SU-DHL-6 (cell line): ENCODE measurements at regions not wholly inside any gene's neighbourhood (a gene's known extent, or its start where the extent isn't known, plus 50 kb on each side); places are given as distances from the start of the nearest gene placed in this dataset.

Experiments
- H2AFZ ChIP-seq: fragments of 200-600 bp; sonication (generic); 2 replicates; pipeline ENCODE4 v1.6.1; 2014; ENCODE audit warnings: low read depth, mild to moderate bottlenecking, moderate library complexity, mixed read lengths, antibody characterized with exemption, low read length; ENCODE audit not compliant: severe bottlenecking
- H3F3A ChIP-seq: fragments of 200-600 bp; shearing (Covaris generic); 2 replicates; pipeline ENCODE4 v1.6.0; 2016; ENCODE audit warnings: antibody characterized with exemption, mild to moderate bottlenecking; ENCODE audit not compliant: insufficient read depth
- H3K27ac ChIP-seq: fragments of 200-600 bp; sonication (generic); 2 replicates; pipeline ENCODE4 v1.5.1; 2016; ENCODE audit warnings: low read depth, mild to moderate bottlenecking, low read length, moderate library complexity, mixed read lengths
- H3K27me3 ChIP-seq: fragments of 200-600 bp; sonication (generic), shearing (Covaris generic); 2 replicates; pipeline ENCODE4 v1.6.0; 2014; ENCODE audit warnings: mild to moderate bottlenecking, low read length
- H3K36me3 ChIP-seq: fragments of 200-600 bp; sonication (generic); 2 replicates; pipeline ENCODE4 v1.6.1; 2014; ENCODE audit warnings: mild to moderate bottlenecking, low read length, mixed read lengths
- H3K4me2 ChIP-seq: fragments of 300-600, 200-600 bp; shearing (Covaris generic), sonication (generic); 2 replicates; pipeline ENCODE4 v1.6.0; 2014; ENCODE audit warnings: low read length, low read depth, mild to moderate bottlenecking; ENCODE audit not compliant: poor library complexity, severe bottlenecking
- H3K4me3 ChIP-seq: fragments of 200-600 bp; sonication (generic); 2 replicates; pipeline ENCODE4 v1.5.1; 2014; ENCODE audit warnings: antibody characterized with exemption, low read length, mild to moderate bottlenecking, mixed read lengths; ENCODE audit not compliant: insufficient read depth, poor library complexity, severe bottlenecking
- H3K79me2 ChIP-seq: fragments of 200-600 bp; sonication (generic); 2 replicates; pipeline ENCODE4 v1.6.1; 2014; ENCODE audit warnings: mild to moderate bottlenecking, low read length, moderate library complexity; ENCODE audit not compliant: insufficient read depth
- H3K9ac ChIP-seq: fragments of 200-600 bp; sonication (generic); 2 replicates; pipeline ENCODE4 v1.7.0; 2014; ENCODE audit warnings: mild to moderate bottlenecking, low read length
- H3K9me2 ChIP-seq: fragments of 200-600 bp; sonication (generic); replicated peaks from 2 replicates; pipeline ENCODE4 v1.6.1; 2014; ENCODE audit warnings: low read length; ENCODE audit not compliant: insufficient read depth
- H3K9me3 ChIP-seq: fragments of 200-600 bp; sonication (generic); 2 replicates; pipeline ENCODE4 v1.6.1; 2014; ENCODE audit warnings: low read length, mixed read lengths; ENCODE audit not compliant: insufficient read depth
- H4K20me1 ChIP-seq: fragments of 200-600 bp; sonication (generic); 2 replicates; pipeline ENCODE4 v1.6.1; 2014; ENCODE audit warnings: low read depth, mild to moderate bottlenecking, antibody characterized with exemption, low read length, moderate library complexity, mixed read lengths
- EZH2phosphoT487 ChIP-seq: fragments of 200-600 bp; sonication (generic), shearing (Covaris generic); conservative IDR thresholded peaks from 2 replicates; pipeline ENCODE4 v1.6.1; 2018; ENCODE audit warnings: mild to moderate bottlenecking, antibody characterized with exemption, low read length, moderate library complexity, mixed read lengths
- TF ChIP-seq, protein P1 (sequence below): fragments of 200-600 bp; sonication (generic); IDR thresholded peaks from one replicate; pipeline ENCODE4 v1.5.1; 2017; ENCODE audit warnings: antibody characterized with exemption, mild to moderate bottlenecking, low read length, moderate library complexity; ENCODE audit not compliant: insufficient read depth, poor library complexity, severe bottlenecking

DNA sequence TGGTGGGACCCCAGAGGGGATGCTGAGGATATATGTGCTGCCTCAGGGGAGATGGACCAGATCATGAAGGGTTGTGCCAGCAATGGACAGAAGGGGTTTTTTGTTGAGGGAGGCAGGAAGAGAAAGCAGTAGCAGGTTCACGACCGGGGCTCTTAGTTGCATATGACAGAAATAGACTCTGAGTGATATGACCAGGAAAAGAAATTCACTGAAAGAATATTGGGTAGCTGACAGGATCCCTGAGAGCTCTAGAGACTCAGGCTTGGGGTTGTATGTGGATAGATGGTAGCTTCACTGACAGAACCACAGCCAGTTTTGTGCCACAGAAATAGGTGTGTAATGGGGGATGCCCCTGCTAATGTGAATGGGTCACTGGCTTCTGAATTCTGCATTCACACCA is 241.6 kb downstream of the ZNF621 start:
- no peak overlapping the region for H2AFZ ChIP-seq
- H4K20me1 ChIP-seq, result no peaks in the 10 kb centered on the region
- H3K4me2 ChIP-seq, result no peak overlapping the region
- no peaks in the 10 kb centered on the region for H3K9me2 ChIP-seq
- no peak overlapping the region for H3K27ac ChIP-seq
- no peaks in the 10 kb centered on the region for H3F3A ChIP-seq
- H3K36me3 ChIP-seq, result no peaks in the 10 kb centered on the region
- H3K79me2 ChIP-seq, result no peaks in the 10 kb centered on the region
- no peak overlapping the region for H3K9ac ChIP-seq
- no peaks in the 10 kb centered on the region for H3K9me3 ChIP-seq
- H3K4me3 ChIP-seq, result no peak overlapping the region
- TF ChIP-seq, protein P1, sequence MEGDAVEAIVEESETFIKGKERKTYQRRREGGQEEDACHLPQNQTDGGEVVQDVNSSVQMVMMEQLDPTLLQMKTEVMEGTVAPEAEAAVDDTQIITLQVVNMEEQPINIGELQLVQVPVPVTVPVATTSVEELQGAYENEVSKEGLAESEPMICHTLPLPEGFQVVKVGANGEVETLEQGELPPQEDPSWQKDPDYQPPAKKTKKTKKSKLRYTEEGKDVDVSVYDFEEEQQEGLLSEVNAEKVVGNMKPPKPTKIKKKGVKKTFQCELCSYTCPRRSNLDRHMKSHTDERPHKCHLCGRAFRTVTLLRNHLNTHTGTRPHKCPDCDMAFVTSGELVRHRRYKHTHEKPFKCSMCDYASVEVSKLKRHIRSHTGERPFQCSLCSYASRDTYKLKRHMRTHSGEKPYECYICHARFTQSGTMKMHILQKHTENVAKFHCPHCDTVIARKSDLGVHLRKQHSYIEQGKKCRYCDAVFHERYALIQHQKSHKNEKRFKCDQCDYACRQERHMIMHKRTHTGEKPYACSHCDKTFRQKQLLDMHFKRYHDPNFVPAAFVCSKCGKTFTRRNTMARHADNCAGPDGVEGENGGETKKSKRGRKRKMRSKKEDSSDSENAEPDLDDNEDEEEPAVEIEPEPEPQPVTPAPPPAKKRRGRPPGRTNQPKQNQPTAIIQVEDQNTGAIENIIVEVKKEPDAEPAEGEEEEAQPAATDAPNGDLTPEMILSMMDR, result no peak
- no peak for TF ChIP-seq EZH2phosphoT487
- H3K27me3 ChIP-seq, result no peaks in the 10 kb centered on the region

DNA sequence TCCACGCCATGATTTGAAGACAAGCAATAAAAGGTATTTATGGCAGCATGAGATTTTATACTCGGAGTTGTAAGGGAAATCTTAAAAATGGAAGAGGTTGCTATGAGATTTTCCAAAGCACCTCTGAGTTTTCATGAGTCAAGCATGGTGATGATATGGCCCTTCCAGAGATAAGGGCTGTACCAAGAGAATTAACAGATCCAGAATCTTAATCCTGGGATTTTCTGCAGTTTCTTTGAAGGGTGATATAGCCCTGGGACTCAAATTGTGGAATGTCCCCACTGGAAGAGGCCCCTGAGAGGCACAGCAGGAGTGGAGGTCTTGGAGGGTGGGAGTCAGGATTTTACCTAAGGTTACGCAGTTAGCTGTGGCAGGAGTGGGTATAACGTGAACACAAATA is 243.3 kb downstream of the ZNF621 start:
- Histone ChIP-seq H3F3A (no peaks in the 10 kb centered on the region), H3K36me3 (no peaks in the 10 kb centered on the region), H3K79me2 (no peaks in the 10 kb centered on the region), H3K9me2 (no peaks in the 10 kb centered on the region), H3K9me3 (no peaks in the 10 kb centered on the region), H3K9ac (no peak overlapping the region), H4K20me1 (no peaks in the 10 kb centered on the region), H3K27ac (no peak overlapping the region), H3K4me3 (no peak overlapping the region), H2AFZ (no peak overlapping the region), H3K4me2 (no peak overlapping the region), H3K27me3 (no peaks in the 10 kb centered on the region)
- TF ChIP-seq, protein P1, result no peak
- no peak for TF ChIP-seq EZH2phosphoT487

DNA sequence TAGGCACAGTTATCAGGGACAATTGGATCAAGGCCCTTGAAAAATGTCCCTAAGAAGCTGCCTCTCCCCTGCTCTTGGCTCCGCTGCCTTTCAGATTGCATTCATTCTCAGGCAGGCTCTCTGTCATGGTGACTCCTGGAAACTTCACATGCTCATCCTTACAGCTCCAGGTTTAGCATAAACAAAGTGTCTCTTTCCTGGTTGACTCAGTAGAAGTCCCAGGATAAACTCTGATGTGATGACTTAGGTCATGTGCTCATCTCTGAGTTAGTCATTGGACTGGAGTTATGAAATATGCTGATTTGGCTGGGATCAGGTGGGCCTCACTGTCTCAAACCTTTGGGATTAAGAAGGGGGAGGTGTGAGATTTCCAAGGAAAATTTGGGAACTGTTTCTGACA is 243.8 kb downstream of the ZNF621 start:
- H3K9me2 ChIP-seq, result no peaks in the 10 kb centered on the region
- H3K4me3 ChIP-seq, result no peak overlapping the region
- H3K9ac ChIP-seq, result no peak overlapping the region
- H3K9me3 ChIP-seq, result no peaks in the 10 kb centered on the region
- no peak overlapping the region for H3K27ac ChIP-seq
- TF ChIP-seq EZH2phosphoT487, result no peak
- TF ChIP-seq, protein P1, result no peak
- no peak overlapping the region for H2AFZ ChIP-seq
- no peaks in the 10 kb centered on the region for H4K20me1 ChIP-seq
- no peaks in the 10 kb centered on the region for H3K36me3 ChIP-seq
- no peaks in the 10 kb centered on the region for H3K27me3 ChIP-seq
- no peak overlapping the region for H3K4me2 ChIP-seq
- H3K79me2 ChIP-seq, result no peaks in the 10 kb centered on the region
- no peaks in the 10 kb centered on the region for H3F3A ChIP-seq
